ENCODE measurements at regions not wholly inside any gene's neighbourhood (a gene's known extent, or its start where the extent isn't known, plus 50 kb on each side); places are given as distances from the start of the nearest gene placed in this dataset.

- Histone ChIP-seq H3K9me3 (ENCODE audit: control insufficient read depth, insufficient read depth, low read depth, low read length) (no peaks in the 10 kb centered on the region), H3K27me3 (ENCODE audit: control insufficient read depth, insufficient read depth, low read length) (peaks cover 3% of the 10 kb centered on the region), H3K27ac (ENCODE audit: low read length) (no peak overlapping the region), H3K4me1 (ENCODE audit: control insufficient read depth, insufficient read depth, low read length) (0 out of 2 replicates have a peak, but pooled peaks cover 2% of the 10 kb centered on the region), H3K36me3 (ENCODE audit: control insufficient read depth, insufficient read depth, low read length) (no peaks in the 10 kb centered on the region), H3K4me3 (ENCODE audit: low read depth in 2 of 2, low read length in 2 of 2) (no peak overlapping the region)
- no peak for TF ChIP-seq POLR2AphosphoS5 (IDR thresholded peaks at IDR 0.05; ENCODE audit: low read depth, low read length)
- TF ChIP-seq CTCF (IDR thresholded peaks at IDR 0.05): no peak
- TF ChIP-seq TCF7L2 (IDR thresholded peaks at IDR 0.05; ENCODE audit: low read depth, low read length): no peak
- TF ChIP-seq, protein P1, sequence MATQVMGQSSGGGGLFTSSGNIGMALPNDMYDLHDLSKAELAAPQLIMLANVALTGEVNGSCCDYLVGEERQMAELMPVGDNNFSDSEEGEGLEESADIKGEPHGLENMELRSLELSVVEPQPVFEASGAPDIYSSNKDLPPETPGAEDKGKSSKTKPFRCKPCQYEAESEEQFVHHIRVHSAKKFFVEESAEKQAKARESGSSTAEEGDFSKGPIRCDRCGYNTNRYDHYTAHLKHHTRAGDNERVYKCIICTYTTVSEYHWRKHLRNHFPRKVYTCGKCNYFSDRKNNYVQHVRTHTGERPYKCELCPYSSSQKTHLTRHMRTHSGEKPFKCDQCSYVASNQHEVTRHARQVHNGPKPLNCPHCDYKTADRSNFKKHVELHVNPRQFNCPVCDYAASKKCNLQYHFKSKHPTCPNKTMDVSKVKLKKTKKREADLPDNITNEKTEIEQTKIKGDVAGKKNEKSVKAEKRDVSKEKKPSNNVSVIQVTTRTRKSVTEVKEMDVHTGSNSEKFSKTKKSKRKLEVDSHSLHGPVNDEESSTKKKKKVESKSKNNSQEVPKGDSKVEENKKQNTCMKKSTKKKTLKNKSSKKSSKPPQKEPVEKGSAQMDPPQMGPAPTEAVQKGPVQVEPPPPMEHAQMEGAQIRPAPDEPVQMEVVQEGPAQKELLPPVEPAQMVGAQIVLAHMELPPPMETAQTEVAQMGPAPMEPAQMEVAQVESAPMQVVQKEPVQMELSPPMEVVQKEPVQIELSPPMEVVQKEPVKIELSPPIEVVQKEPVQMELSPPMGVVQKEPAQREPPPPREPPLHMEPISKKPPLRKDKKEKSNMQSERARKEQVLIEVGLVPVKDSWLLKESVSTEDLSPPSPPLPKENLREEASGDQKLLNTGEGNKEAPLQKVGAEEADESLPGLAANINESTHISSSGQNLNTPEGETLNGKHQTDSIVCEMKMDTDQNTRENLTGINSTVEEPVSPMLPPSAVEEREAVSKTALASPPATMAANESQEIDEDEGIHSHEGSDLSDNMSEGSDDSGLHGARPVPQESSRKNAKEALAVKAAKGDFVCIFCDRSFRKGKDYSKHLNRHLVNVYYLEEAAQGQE (IDR thresholded peaks at IDR 0.05; ENCODE audit: insufficient read depth in 1 of 2, low read depth in 2 of 2, low read length in 1 of 2): no peak
- TF ChIP-seq SIN3A (IDR thresholded peaks at IDR 0.05; ENCODE audit: borderline replicate concordance, insufficient read depth, low read depth, low read length): no peak
- intact Hi-C loops (cut with micrococcal nuclease; ENCODE audit: unreplicated experiment): no loop called here
- in situ Hi-C loops (cut with HindIII; ENCODE audit: low pct_unique_long_range_greater_than_20kb, low sequenced_read_pairs): no loop called here
- CTCF ChIA-PET: no interaction called here
- DNase-seq (ENCODE audit: low read depth, low spot score): no peak
- POLR2A ChIA-PET: no interaction called here
- no peak for ATAC-seq
- no TSS peak for BruUV-seq (replicated peaks)
Observed at GRCh38 chr5:154573011-154573410, 95.0 kb upstream of the HAND1 start.

DNA sequence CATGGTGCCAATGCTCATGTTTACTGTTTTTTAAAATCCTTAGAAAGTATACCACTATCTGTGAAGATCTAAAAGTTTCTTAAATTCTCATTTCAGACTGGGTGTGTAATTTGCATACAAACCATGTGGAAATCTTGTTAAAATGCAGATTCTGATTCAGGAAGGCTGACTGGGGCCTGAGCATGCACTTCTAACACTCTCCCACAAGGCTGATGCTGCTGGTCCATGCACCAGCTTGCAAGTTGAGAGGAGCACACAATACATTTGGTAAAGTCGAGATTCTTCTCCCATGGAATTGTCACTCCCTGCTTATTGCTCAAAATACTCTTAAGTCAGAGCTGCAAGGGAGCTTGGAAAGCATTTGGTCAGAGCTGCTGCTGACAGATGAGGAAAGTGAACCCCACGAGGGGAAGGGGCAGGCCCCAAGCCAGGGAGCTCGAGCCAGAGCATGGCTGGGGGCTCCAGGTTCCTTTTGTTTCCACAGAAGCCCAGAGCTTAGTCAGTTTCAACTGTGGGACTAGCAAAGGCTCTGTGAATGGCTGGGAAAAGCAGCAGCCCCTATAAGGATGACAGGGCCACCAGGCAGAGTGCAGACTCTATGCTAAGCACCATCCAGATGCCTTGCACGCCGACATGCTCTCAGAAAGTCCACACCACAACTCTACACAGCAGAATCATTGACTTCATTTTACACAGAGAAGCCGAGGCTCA lies 93.5 kb upstream of the HAND1 start:
- Histone ChIP-seq H3K27me3 (ENCODE audit: control insufficient read depth, insufficient read depth, low read length) (no peaks in the 10 kb centered on the region; the same call in 1 of the 2 replicates), H3K27ac (ENCODE audit: low read length) (no peak overlapping the region), H3K36me3 (ENCODE audit: control insufficient read depth, insufficient read depth, low read length) (no peaks in the 10 kb centered on the region), H3K9me3 (ENCODE audit: control insufficient read depth, insufficient read depth, low read depth, low read length) (no peaks in the 10 kb centered on the region), H3K4me1 (ENCODE audit: control insufficient read depth, insufficient read depth, low read length) (0 out of 2 replicates have a peak, but pooled peaks cover 2% of the 10 kb centered on the region), H3K4me3 (ENCODE audit: low read depth in 2 of 2, low read length in 2 of 2) (no peak overlapping the region)
- POLR2A ChIA-PET: no interaction called here
- CTCF ChIA-PET: interaction anchor here (0.6 kb wide), 1 partner anchor 233 kb away, joined by 3 read pairs; no protein-coding TSS in a partner anchor
- ATAC-seq: no peak
- no peak for DNase-seq (ENCODE audit: low read depth, low spot score)
- in situ Hi-C loops (cut with HindIII; ENCODE audit: low pct_unique_long_range_greater_than_20kb, low sequenced_read_pairs) (no loop called here), intact Hi-C loops (cut with micrococcal nuclease; ENCODE audit: unreplicated experiment) (no loop called here)
- BruUV-seq (replicated peaks): no TSS peak
- TF ChIP-seq TCF7L2 (IDR thresholded peaks at IDR 0.05; ENCODE audit: low read depth, low read length) (no peak), SIN3A (IDR thresholded peaks at IDR 0.05; ENCODE audit: borderline replicate concordance, insufficient read depth, low read depth, low read length) (no peak), POLR2AphosphoS5 (IDR thresholded peaks at IDR 0.05; ENCODE audit: low read depth, low read length) (no peak), CTCF (IDR thresholded peaks at IDR 0.05) (no peak)
- TF ChIP-seq, protein P1 (IDR thresholded peaks at IDR 0.05; ENCODE audit: insufficient read depth in 1 of 2, low read depth in 2 of 2, low read length in 1 of 2): no peak
